ENCODE measurements at regions not wholly inside any gene's neighbourhood (a gene's known extent, or its start where the extent isn't known, plus 50 kb on each side); places are given as distances from the start of the nearest gene placed in this dataset.

DNA sequence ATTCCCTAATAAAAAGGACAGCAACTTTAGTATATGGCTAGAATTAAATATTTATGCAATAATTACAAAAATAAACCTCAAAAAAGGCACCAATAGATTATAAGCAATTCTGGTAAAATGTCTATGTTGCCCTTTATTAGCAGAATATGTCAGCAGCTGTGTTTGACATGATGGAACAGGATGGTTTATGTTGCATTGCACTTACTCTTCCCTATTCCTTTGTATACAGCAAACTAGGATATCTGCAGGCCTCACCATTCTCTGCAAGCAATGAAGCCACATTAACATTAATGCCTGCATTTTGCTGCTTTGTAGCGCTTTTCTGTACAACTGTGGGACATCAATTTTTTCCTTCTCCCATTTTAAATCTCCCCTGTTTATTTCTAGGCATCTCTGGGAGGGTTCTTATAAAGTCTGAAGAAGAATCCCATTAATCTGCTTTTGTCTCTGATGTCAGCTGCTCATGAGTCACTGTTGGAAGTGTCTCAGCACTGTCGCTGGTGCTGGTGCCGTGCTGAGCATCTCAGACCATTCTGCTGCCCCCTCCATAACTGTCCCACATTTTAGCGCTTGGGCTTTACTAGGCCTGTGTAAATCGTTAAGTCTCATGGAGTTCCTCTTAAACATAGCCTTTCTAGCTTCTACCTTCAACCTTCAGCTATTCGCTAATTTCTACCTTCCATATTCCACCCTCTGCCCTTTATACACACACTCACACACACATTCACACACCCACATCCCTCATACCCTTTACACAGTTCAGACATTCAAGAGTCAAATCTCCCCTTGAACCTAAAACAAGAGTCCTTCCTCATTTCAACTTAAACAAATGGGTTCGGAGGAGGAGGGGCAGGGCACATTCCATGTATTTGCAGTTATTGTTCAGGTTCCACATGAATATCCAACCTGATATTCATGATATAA is 64.4 kb upstream of the TRHDE start:
- TF ChIP-seq, protein P1, sequence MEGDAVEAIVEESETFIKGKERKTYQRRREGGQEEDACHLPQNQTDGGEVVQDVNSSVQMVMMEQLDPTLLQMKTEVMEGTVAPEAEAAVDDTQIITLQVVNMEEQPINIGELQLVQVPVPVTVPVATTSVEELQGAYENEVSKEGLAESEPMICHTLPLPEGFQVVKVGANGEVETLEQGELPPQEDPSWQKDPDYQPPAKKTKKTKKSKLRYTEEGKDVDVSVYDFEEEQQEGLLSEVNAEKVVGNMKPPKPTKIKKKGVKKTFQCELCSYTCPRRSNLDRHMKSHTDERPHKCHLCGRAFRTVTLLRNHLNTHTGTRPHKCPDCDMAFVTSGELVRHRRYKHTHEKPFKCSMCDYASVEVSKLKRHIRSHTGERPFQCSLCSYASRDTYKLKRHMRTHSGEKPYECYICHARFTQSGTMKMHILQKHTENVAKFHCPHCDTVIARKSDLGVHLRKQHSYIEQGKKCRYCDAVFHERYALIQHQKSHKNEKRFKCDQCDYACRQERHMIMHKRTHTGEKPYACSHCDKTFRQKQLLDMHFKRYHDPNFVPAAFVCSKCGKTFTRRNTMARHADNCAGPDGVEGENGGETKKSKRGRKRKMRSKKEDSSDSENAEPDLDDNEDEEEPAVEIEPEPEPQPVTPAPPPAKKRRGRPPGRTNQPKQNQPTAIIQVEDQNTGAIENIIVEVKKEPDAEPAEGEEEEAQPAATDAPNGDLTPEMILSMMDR (IDR thresholded peaks at IDR 0.05), result no peak
- TF ChIP-seq ZBTB21 (CRISPR knock-in tag; IDR thresholded peaks at IDR 0.05; ENCODE audit: borderline replicate concordance) (no peak), STAT6 (CRISPR knock-in tag; conservative IDR thresholded peaks at IDR 0.05; ENCODE audit: low read depth) (no peak), ATF2 (CRISPR knock-in tag; IDR thresholded peaks at IDR 0.05; ENCODE audit: borderline replicate concordance, low read depth) (no peak), TP53 (CRISPR knock-in tag; IDR thresholded peaks at IDR 0.05) (no peak), KAT7 (CRISPR knock-in tag; IDR thresholded peaks at IDR 0.05; ENCODE audit: borderline replicate concordance) (no peak), ZMAT4 (CRISPR knock-in tag; IDR thresholded peaks at IDR 0.05) (no peak), MXD4 (CRISPR knock-in tag; IDR thresholded peaks at IDR 0.05; ENCODE audit: borderline replicate concordance) (no peak), SMAD3 (CRISPR knock-in tag; IDR thresholded peaks at IDR 0.05; ENCODE audit: borderline replicate concordance) (no peak), NR1H2 (CRISPR knock-in tag; IDR thresholded peaks at IDR 0.05) (no peak), CBFB (CRISPR knock-in tag; IDR thresholded peaks at IDR 0.05; ENCODE audit: low read depth) (no peak), SP1 (CRISPR knock-in tag; conservative IDR thresholded peaks at IDR 0.05) (no peak)
- TF ChIP-seq, protein P2, sequence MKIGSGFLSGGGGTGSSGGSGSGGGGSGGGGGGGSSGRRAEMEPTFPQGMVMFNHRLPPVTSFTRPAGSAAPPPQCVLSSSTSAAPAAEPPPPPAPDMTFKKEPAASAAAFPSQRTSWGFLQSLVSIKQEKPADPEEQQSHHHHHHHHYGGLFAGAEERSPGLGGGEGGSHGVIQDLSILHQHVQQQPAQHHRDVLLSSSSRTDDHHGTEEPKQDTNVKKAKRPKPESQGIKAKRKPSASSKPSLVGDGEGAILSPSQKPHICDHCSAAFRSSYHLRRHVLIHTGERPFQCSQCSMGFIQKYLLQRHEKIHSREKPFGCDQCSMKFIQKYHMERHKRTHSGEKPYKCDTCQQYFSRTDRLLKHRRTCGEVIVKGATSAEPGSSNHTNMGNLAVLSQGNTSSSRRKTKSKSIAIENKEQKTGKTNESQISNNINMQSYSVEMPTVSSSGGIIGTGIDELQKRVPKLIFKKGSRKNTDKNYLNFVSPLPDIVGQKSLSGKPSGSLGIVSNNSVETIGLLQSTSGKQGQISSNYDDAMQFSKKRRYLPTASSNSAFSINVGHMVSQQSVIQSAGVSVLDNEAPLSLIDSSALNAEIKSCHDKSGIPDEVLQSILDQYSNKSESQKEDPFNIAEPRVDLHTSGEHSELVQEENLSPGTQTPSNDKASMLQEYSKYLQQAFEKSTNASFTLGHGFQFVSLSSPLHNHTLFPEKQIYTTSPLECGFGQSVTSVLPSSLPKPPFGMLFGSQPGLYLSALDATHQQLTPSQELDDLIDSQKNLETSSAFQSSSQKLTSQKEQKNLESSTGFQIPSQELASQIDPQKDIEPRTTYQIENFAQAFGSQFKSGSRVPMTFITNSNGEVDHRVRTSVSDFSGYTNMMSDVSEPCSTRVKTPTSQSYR (CRISPR knock-in tag; IDR thresholded peaks at IDR 0.05), result no peak

Data from WTC11 (cell line).